ENCODE measurements at regions not wholly inside any gene's neighbourhood (a gene's known extent, or its start where the extent isn't known, plus 50 kb on each side); places are given as distances from the start of the nearest gene placed in this dataset.

DNA sequence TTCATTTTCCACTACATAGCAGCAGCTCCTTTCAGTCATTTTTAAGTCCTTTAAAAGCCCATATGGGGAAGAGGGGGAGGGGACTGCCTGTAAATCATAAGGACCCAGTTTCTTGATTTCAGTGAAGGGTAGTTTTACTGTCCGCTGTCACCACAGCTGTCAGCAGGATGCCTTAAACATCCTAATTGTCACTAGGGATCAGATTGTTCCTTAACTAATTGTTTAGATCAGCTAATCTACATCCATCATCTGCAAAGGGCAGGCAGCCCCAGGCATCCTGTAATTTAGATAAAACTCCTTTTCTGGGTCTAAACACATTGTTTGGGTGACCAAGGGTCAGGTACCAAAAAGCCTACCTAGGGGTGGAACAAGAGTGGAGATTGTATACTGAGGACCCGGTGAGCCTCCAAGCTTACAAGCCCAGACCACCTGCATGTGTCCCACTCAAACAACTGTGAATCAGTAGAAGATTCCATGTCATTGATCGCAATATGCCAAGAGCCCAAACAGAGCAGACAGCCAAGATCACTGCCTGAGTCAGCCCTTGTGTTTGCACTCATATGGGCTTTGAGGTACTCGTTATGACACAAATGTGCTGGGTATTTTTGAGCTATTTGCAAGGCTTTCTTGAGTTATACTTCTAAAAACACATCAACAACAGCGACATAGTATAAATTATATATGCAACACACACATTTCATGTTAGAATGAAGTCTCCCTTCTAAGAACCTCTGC lies 198.7 kb upstream of the CEP162 start:
- no peak for TF ChIP-seq CTCF (IDR thresholded peaks at IDR 0.05)
- Histone ChIP-seq H3K4me3 (peak overlapping the region; percentile 55), H3K27ac (peak overlapping the region; percentile 61 to 73)
- no peak for DNase-seq (ENCODE audit: low spot score)

DNA sequence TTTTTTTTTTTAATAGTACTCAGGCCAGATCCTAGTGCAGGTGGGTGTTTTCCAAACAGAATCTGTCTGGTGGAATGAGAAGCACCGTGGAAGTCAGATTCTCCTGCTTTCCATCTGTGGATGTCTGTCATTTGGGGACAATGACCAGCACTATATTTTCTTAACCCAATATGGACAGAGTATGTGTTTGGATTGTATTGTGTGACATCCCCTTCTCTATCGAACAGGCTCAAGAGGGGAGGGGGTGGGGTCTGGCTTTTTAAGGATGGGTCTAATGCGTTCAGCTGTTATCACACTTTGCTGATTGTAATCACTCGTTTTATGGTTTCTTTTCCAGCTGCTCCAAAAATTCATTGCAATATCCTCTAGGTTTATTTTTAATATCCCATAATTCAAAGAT lies 197.5 kb upstream of the CEP162 start:
- no peak for DNase-seq (ENCODE audit: low spot score)
- peak overlapping the region; percentile 52 to 61 for H3K27ac ChIP-seq
- no peak for TF ChIP-seq CTCF (IDR thresholded peaks at IDR 0.05)
- peak overlapping the region; percentile 55 for H3K4me3 ChIP-seq

- DNase-seq (ENCODE audit: low spot score): peak; percentile 84
- Histone ChIP-seq H3K27ac (peak overlapping the region in 1 of 2 donors; percentile 9), H3K4me3 (peak overlapping the region; percentile 31)
- TF ChIP-seq CTCF (IDR thresholded peaks at IDR 0.05): peak; percentile 83
These were observed 195.0 kb upstream of the CEP162 start for GRCh38 chr6:84422380-84422968.

DNA sequence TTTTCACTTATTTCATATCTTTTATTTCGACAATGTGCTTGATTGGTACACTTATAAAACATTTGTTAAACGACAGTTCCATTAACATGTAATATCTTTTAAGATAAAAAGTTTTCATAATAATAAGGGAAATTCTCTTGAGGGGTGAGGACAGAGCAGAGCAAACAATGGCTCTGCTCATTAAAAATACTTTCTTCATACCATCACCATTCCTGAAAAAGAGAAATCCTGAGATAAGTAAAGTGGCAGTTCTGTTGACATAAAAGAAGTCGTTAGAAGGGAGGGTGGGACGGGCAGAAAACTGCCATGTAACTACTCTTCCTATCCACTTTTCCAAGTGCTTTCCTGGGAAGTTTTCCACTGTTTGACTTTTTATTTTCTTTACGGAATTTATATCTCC lies 193.6 kb upstream of the CEP162 start:
- no peak for DNase-seq (ENCODE audit: low spot score)
- Histone ChIP-seq H3K27ac (no peak overlapping the region), H3K4me3 (no peak overlapping the region)
- TF ChIP-seq CTCF (IDR thresholded peaks at IDR 0.05): no peak

DNA sequence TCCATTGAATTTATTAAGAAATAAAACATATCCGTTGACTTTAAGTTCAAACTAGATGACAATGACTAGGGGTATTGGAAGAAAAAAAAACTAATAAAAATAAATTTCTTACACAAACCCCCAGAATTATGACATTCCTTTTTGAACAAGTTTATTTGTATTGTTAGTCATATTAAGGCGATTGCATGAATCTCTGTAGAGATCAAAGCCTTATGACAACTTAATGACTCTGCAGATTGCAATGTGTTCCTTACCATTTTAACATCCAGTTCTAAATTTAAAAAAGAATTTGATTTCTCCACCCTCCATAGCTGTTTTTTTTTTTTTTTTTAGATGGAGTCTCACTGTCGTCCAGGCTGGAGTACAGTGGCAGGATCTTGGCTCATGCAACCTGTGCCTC lies 189.8 kb upstream of the CEP162 start:
- Histone ChIP-seq H3K4me3 (no peak overlapping the region), H3K27ac (peak overlapping the region in 1 of 2 donors; percentile 47)
- no peak for DNase-seq (ENCODE audit: low spot score)
- no peak for TF ChIP-seq CTCF (IDR thresholded peaks at IDR 0.05)

- TF ChIP-seq CTCF (IDR thresholded peaks at IDR 0.05): no peak
- no peak overlapping the region for H3K4me3 ChIP-seq
- DNase-seq (ENCODE audit: low spot score): no peak
- H3K27ac ChIP-seq: peak overlapping the region; percentile 5 to 40
These were observed 188.7 kb upstream of the CEP162 start for GRCh38 chr6:84416043-84416657.

All from coronary artery (tissue), 2 donors.